AG04450 (cell line): ENCODE measurements at regions not wholly inside any gene's neighbourhood (a gene's known extent, or its start where the extent isn't known, plus 50 kb on each side); places are given as distances from the start of the nearest gene placed in this dataset.

ENCODE experiments used
- CTCF ChIA-PET: fragments of 300-600, 350-600 bp; formaldehyde crosslinking; extraction: SDS; loops from one replicate; lab custom pipeline; 2022; ENCODE audit warnings: antibody characterized with exemption, inconsistent platforms; lab: Charles Lee
- POLR2A ChIA-PET: fragments of 350-600 bp; formaldehyde crosslinking; extraction: SDS; loops from one replicate; lab custom pipeline; 2021; ENCODE audit warnings: antibody characterized with exemption, inconsistent platforms; lab: Yijun Ruan, JAX
- DNase-seq: peaks from one replicate; pipeline ENCODE4 v3.0.0-alpha.2; 2011; ENCODE audit warnings: low read depth, low spot score
- H3K27ac ChIP-seq: one replicate; pipeline ENCODE4 v1.5.1; 2012; ENCODE audit warnings: low read depth, low read length, control low read depth
- H3K27me3 ChIP-seq: one replicate; pipeline ENCODE4 v1.6.0; 2012; ENCODE audit warnings: low read length; ENCODE audit not compliant: control insufficient read depth, insufficient read depth
- H3K4me3 ChIP-seq: 2 replicates; pipeline ENCODE4 v1.5.1; 2011; ENCODE audit warnings: mild to moderate bottlenecking, low read depth, low read length, control low read depth
- H3K9me3 ChIP-seq: 2 replicates; pipeline ENCODE4 v1.5.1; 2012; ENCODE audit warnings: low read length; ENCODE audit not compliant: control insufficient read depth, insufficient read depth
- TF ChIP-seq, protein P1 (sequence below): IDR thresholded peaks from 2 replicates; pipeline ENCODE4 v1.5.1; 2011; ENCODE audit warnings: low read depth, low read length, control low read depth, inconsistent platforms

GRCh38 chr9:110115826-110116542 is 92.0 kb downstream of the C9orf152 start:
- peak overlapping the region; percentile 96 for H3K27ac ChIP-seq
- H3K4me3 ChIP-seq: no peak overlapping the region
- ChIA-PET POLR2A (interaction anchor here (0.6 to 2.0 kb wide), 7 partner anchors 8 to 203 kb away, joined by 3 to 6 read pairs (median 5); no protein-coding TSS in a partner anchor), CTCF (interaction anchor here (0.8 kb wide), 1 partner anchor 213 kb away, joined by 4 read pairs; no protein-coding TSS in a partner anchor)
- H3K27me3 ChIP-seq: no peaks in the 10 kb centered on the region
- TF ChIP-seq, protein P1, sequence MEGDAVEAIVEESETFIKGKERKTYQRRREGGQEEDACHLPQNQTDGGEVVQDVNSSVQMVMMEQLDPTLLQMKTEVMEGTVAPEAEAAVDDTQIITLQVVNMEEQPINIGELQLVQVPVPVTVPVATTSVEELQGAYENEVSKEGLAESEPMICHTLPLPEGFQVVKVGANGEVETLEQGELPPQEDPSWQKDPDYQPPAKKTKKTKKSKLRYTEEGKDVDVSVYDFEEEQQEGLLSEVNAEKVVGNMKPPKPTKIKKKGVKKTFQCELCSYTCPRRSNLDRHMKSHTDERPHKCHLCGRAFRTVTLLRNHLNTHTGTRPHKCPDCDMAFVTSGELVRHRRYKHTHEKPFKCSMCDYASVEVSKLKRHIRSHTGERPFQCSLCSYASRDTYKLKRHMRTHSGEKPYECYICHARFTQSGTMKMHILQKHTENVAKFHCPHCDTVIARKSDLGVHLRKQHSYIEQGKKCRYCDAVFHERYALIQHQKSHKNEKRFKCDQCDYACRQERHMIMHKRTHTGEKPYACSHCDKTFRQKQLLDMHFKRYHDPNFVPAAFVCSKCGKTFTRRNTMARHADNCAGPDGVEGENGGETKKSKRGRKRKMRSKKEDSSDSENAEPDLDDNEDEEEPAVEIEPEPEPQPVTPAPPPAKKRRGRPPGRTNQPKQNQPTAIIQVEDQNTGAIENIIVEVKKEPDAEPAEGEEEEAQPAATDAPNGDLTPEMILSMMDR: no peak
- H3K9me3 ChIP-seq: no peaks in the 10 kb centered on the region
- DNase-seq: no peak

DNA sequence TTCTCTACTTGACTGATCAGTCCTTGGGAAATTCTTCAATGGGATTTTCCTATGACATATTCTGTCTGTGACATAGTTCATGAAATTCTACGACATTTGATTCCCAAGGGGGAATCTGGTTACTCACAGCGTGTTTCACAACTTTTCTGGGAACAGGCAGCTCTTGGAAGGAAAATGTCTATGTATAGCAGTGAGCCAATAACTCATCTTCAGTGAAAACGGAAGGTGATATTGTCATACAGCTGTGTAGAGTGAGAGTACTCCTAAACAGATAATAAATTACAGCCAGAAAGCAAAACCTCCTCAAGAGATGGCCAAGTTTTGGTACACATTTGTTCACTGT is 91.4 kb downstream of the C9orf152 start:
- DNase-seq: peak; percentile 84
- no peaks in the 10 kb centered on the region for H3K9me3 ChIP-seq
- H3K27ac ChIP-seq: peak overlapping the region; percentile 96
- ChIA-PET POLR2A (interaction anchor here (0.6 to 2.0 kb wide), 3 partner anchors 8 to 12 kb away, joined by 3 to 6 read pairs (median 6); no protein-coding TSS in a partner anchor), CTCF (no interaction called here)
- no peaks in the 10 kb centered on the region for H3K27me3 ChIP-seq
- TF ChIP-seq, protein P1: no peak
- H3K4me3 ChIP-seq: no peak overlapping the region

DNA sequence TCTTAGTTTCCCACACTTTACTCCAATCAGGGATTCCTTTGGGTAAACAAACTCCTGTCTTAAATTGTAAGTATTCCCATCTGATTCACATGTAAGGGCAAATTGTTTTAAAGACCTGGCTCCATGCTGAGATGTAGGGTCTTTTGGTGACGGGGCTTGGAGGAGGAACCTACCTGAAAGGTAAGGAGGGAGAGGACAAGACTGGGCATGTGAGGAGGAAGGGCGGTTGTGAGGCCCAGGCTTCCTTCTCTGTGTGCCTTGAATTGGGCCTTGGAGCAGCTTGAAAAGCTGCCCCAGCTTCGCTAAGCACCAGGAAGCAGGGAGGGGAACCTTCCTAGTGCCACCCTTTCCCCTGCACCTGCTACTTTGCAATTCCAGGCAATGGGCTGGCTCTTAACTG is 86.8 kb downstream of the C9orf152 start:
- ChIA-PET POLR2A (interaction anchor here (0.5 kb wide), 1 partner anchor 54 kb away, joined by 7 read pairs; no protein-coding TSS in a partner anchor), CTCF (no interaction called here)
- TF ChIP-seq, protein P1: no peak

DNA sequence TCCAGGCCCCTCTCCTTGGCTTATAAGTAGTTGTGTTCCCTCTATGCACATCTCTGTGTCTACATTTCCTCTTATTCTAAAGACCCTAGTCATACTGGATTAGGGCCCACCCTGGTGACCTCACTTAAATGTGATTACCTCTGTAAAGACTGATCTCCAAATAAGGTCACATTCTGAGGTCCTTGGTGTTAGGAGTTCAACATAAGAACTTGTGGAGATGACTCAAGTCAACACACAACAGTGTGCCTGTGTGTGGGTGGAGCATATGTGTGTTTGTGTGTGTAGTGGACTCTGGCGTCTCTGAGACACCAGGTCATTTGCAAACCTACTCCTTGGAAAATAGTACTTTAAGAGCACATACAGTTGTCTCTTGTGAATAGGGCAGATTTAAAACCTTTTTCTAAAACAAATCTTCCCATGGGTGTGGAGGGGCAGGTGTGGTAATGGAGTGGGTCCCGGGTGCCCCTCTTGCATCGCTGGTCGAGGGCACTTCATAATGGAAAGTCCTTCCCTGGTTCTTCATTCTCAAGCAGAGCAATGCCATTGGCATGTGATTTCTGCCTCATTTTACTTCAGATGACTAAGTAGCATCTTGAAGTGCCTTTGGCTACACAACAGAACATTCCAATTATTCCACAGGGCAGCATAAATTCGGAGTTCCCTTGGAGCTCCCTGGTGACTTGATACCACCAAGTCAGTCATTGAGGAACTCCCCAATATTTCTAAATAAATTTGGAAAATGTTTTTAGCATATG is 84.4 kb downstream of the C9orf152 start:
- Histone ChIP-seq H3K27ac (peak overlapping the region; percentile 80), H3K9me3 (no peaks in the 10 kb centered on the region), H3K27me3 (no peaks in the 10 kb centered on the region), H3K4me3 (no peak overlapping the region)
- POLR2A ChIA-PET: interaction anchor here (0.6 kb wide), 1 partner anchor 211 kb away, joined by 3 read pairs; no protein-coding TSS in a partner anchor
- TF ChIP-seq, protein P1: no peak
- CTCF ChIA-PET: no interaction called here
- DNase-seq: no peak

More for the DNA sequence above, 86.8 kb downstream of the C9orf152 start:
- H3K27ac ChIP-seq: peak overlapping the region; percentile 25
- no peak overlapping the region for H3K4me3 ChIP-seq
- H3K9me3 ChIP-seq: no peaks in the 10 kb centered on the region
- no peaks in the 10 kb centered on the region for H3K27me3 ChIP-seq
- DNase-seq: no peak
